Fibroblast of upper back skin (primary cell): ENCODE measurements at regions not wholly inside any gene's neighbourhood (a gene's known extent, or its start where the extent isn't known, plus 50 kb on each side); places are given as distances from the start of the nearest gene placed in this dataset.
"Not testable (repeated sequence)": the region's sequence is repeated elsewhere in the genome, so short reads cannot be mapped to it uniquely, and the experiment has no call there.

Experiments used
- DNase-seq: peaks from one replicate; pipeline ENCODE4 v3.0.0-alpha.2; 2013

GRCh38 chr9:75417471-75417870 is 329.2 kb downstream of the OSTF1 start:
- no peak for DNase-seq

GRCh38 chr9:75418518-75418917 is 330.2 kb downstream of the OSTF1 start:
- no peak for DNase-seq

GRCh38 chr9:75422944-75423522 is 334.7 kb downstream of the OSTF1 start:
- DNase-seq: no peak

- DNase-seq: no peak
Observed at GRCh38 chr9:75429531-75430475, 341.5 kb downstream of the OSTF1 start.

- DNase-seq: no peak
Observed at GRCh38 chr9:75431375-75431774, 343.1 kb downstream of the OSTF1 start.

- no peak for DNase-seq
Observed at GRCh38 chr9:75432386-75432785, 344.1 kb downstream of the OSTF1 start.

GRCh38 chr9:75432888-75433287 is 344.6 kb downstream of the OSTF1 start:
- no peak for DNase-seq

GRCh38 chr9:75438716-75439115 is 350.4 kb downstream of the OSTF1 start:
- no peak for DNase-seq

GRCh38 chr9:75440914-75441313 is 352.6 kb downstream of the OSTF1 start:
- no peak for DNase-seq

- no peak for DNase-seq
Observed at GRCh38 chr9:75445144-75445543, 356.8 kb downstream of the OSTF1 start.

GRCh38 chr9:75447281-75447680 is 359.0 kb downstream of the OSTF1 start:
- no peak for DNase-seq

GRCh38 chr9:75448281-75448680 is 360.0 kb downstream of the OSTF1 start:
- peak; percentile 64 for DNase-seq

- DNase-seq: no peak
Observed at GRCh38 chr9:75448955-75449354, 360.6 kb downstream of the OSTF1 start.

GRCh38 chr9:75451045-75451444 is 362.7 kb downstream of the OSTF1 start:
- DNase-seq: peak; percentile 14

- DNase-seq: peak; percentile 21
Observed at GRCh38 chr9:75451505-75451904, 363.2 kb downstream of the OSTF1 start.

- no peak for DNase-seq
Observed at GRCh38 chr9:75452512-75452911, 364.2 kb downstream of the OSTF1 start.

GRCh38 chr9:75454043-75454442 is 365.7 kb downstream of the OSTF1 start:
- DNase-seq: no peak

- no peak for DNase-seq
Observed at GRCh38 chr9:75454891-75455290, 366.6 kb downstream of the OSTF1 start.

- peak; percentile 20 for DNase-seq
Observed at GRCh38 chr9:75455444-75455921, 367.2 kb downstream of the OSTF1 start.

GRCh38 chr9:75456698-75457097 is 368.4 kb downstream of the OSTF1 start:
- DNase-seq: no peak

- no peak for DNase-seq
Observed at GRCh38 chr9:75457474-75458011, 369.2 kb downstream of the OSTF1 start.

GRCh38 chr9:75459311-75459710 is 371.0 kb downstream of the OSTF1 start:
- DNase-seq: not testable (repeated sequence)

GRCh38 chr9:75461183-75461582 is 372.9 kb downstream of the OSTF1 start:
- no peak for DNase-seq

- DNase-seq: no peak
Observed at GRCh38 chr9:75462866-75463265, 374.6 kb downstream of the OSTF1 start.
